ENCODE measurements at regions not wholly inside any gene's neighbourhood (a gene's known extent, or its start where the extent isn't known, plus 50 kb on each side); places are given as distances from the start of the nearest gene placed in this dataset.

DNA sequence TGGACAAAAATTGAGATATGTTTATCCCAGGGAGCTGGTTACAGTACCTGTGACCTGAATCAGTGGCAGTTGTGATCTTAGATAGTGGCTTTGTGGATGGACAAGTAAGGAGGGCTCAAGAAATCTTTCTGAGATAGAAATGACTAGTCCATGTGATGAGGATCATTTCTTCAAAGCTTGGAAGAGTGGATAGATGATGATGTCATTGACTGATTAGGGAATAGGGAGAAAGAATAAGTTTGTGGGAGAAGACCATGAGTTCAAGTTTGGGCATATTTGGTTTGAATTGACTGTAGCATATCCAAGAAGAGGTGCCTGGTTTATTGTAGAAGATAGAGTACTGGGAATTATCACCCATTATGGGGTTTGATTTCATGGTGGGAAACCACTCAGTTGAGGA is 336.7 kb upstream of the PRICKLE1 start:
- H3K4me3 ChIP-seq (ENCODE audit: low read depth, low read length) = no peak overlapping the region
- TF ChIP-seq, protein P1, sequence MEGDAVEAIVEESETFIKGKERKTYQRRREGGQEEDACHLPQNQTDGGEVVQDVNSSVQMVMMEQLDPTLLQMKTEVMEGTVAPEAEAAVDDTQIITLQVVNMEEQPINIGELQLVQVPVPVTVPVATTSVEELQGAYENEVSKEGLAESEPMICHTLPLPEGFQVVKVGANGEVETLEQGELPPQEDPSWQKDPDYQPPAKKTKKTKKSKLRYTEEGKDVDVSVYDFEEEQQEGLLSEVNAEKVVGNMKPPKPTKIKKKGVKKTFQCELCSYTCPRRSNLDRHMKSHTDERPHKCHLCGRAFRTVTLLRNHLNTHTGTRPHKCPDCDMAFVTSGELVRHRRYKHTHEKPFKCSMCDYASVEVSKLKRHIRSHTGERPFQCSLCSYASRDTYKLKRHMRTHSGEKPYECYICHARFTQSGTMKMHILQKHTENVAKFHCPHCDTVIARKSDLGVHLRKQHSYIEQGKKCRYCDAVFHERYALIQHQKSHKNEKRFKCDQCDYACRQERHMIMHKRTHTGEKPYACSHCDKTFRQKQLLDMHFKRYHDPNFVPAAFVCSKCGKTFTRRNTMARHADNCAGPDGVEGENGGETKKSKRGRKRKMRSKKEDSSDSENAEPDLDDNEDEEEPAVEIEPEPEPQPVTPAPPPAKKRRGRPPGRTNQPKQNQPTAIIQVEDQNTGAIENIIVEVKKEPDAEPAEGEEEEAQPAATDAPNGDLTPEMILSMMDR (IDR thresholded peaks at IDR 0.05; ENCODE audit: insufficient read depth, low read depth, low read length) = no peak
- no peak for DNase-seq (ENCODE audit: low read depth)

DNA sequence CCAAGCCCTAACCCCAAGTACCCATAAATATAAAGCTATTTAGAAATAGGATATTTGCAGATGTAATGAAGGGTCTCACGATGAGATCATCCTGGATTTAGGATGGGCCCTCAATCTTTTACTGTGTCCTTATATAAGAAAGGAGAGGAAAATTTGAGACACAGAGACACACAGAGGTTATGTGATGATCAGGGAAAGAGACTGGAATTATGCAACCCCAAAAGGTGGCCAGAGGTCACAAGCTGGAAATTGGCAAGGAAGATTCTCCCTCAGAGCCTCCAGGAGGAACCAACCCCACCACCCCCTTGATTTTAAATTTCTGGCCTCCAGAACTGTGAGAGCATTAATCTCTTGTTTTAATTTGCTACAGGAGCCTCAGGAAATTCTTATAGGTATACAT is 334.9 kb upstream of the PRICKLE1 start:
- no peak overlapping the region for H3K4me3 ChIP-seq (ENCODE audit: low read depth, low read length)
- no peak for DNase-seq (ENCODE audit: low read depth)
- TF ChIP-seq, protein P1 (IDR thresholded peaks at IDR 0.05; ENCODE audit: insufficient read depth, low read depth, low read length) = no peak

DNA sequence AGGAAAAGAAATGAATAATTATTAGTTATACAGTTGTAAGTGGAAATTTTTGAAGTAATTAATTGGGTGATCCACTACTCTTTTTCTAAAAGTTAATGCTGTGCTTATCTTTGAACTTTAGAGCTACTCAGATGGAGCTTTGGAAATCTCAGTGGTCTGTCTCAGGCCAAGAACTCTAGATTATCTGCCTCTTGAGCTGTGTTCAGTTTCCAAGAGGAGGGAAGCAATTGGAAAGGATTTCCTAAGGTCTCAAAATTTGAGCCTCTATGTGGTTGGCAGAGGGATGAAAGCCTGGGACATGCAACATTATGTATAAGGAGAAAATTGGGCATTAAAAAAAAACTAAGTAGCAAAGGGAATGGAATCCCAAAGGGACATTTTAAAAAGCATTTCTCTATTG is 334.0 kb upstream of the PRICKLE1 start:
- TF ChIP-seq, protein P1 (IDR thresholded peaks at IDR 0.05; ENCODE audit: insufficient read depth, low read depth, low read length) = no peak
- no peak overlapping the region for H3K4me3 ChIP-seq (ENCODE audit: low read depth, low read length)
- DNase-seq (ENCODE audit: low read depth) = no peak

DNA sequence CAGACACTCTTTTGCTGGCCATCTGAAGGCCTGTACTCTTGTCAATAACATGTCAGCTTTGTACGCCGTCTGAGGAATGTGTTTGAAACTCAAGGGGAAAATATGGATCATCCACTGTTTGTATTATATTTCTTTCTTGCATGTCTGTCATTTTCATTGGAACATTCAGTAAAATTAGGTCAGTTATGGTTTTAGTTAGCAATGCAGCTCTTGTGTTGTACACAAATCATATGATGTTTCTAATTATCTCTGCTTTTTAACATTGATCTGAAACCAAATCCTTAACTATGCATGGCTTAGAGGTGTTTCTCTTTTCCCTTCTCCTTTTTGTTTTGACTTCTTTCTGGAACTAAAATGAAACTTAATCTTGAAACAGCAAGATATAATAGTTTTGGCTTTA is 333.6 kb upstream of the PRICKLE1 start:
- H3K4me3 ChIP-seq (ENCODE audit: low read depth, low read length) = no peak overlapping the region
- DNase-seq (ENCODE audit: low read depth) = no peak
- TF ChIP-seq, protein P1 (IDR thresholded peaks at IDR 0.05; ENCODE audit: insufficient read depth, low read depth, low read length) = no peak

DNA sequence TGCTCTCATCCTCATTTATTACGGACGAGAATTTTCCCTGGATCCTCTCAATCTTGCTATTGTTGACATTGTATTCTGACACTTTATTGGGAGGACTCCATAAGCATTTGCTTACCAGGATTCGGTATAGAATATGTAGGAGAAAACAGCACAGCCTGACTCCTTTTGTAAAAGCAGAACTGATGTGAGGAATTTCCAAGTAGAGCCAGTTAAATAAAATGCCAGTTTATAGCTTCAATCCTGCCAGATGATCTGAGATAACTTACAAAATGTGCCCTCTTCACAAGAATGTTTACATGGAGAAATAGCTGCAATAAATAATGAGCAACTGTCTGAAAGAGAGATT is 332.9 kb upstream of the PRICKLE1 start:
- TF ChIP-seq, protein P1 (IDR thresholded peaks at IDR 0.05; ENCODE audit: insufficient read depth, low read depth, low read length) = no peak
- no peak for DNase-seq (ENCODE audit: low read depth)
- H3K4me3 ChIP-seq (ENCODE audit: low read depth, low read length) = no peak overlapping the region

DNA sequence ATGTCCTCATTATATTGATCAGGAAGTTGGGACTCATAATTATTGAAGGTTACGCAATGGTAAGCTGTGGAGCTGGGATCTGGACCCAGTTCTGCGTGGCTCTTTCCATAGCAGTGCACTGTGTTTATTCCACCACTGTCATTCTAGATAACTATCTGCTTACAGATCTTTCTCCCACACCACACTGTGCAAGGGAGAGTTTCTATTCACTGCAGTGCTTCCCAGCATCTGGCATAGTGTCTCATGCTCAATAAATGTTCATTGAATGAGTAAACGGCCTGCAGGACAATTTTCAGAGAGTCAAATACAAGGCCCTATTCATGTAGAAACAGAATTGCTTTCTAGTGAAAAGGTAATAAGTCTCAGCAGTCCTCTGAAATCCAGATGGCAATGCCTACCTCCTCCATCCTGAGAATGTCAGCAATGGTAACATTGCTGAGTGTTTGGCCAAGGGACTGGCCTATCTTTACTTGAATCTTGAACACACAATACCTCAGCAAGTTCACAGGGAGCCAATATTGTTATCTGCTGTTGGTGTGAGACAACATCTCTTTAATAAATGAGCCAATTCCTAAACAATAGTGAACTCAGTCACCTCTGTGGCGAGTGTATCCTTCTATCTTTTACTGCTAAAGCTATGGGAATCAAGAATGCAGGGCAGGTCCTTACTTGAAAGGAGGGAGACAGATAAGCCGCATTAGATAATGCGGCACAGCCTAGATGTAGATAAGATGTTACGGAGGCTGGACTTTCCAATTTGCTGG is 332.4 kb upstream of the PRICKLE1 start:
- H3K4me3 ChIP-seq (ENCODE audit: low read depth, low read length) = no peak overlapping the region
- peak; percentile 67 for DNase-seq (ENCODE audit: low read depth)
- TF ChIP-seq, protein P1 (IDR thresholded peaks at IDR 0.05; ENCODE audit: insufficient read depth, low read depth, low read length) = no peak

DNA sequence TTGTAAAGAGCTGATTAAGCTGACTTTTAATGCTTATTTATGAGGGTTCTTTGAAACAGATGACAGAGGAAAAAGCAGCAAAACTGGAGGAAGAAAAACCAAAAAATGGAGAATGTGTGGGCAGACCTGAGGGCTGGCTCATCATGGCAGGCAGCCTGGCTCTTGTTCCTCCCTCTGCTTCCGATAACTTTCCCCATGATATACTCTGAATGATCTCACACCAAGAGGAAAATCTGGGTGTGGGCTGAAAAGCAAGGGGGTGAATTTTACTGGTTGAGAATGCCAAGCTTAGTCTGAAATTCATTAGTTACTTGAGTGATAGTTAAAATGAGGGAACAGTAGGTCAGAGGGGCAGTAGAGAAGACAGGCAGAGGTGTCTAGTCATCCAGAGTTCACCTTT is 330.1 kb upstream of the PRICKLE1 start:
- TF ChIP-seq, protein P1 (IDR thresholded peaks at IDR 0.05; ENCODE audit: insufficient read depth, low read depth, low read length) = no peak
- DNase-seq (ENCODE audit: low read depth) = no peak
- H3K4me3 ChIP-seq (ENCODE audit: low read depth, low read length) = no peak overlapping the region

All from fibroblast of villous mesenchyme (primary cell).